ENCODE measurements at regions not wholly inside any gene's neighbourhood (a gene's known extent, or its start where the extent isn't known, plus 50 kb on each side); places are given as distances from the start of the nearest gene placed in this dataset.

DNA sequence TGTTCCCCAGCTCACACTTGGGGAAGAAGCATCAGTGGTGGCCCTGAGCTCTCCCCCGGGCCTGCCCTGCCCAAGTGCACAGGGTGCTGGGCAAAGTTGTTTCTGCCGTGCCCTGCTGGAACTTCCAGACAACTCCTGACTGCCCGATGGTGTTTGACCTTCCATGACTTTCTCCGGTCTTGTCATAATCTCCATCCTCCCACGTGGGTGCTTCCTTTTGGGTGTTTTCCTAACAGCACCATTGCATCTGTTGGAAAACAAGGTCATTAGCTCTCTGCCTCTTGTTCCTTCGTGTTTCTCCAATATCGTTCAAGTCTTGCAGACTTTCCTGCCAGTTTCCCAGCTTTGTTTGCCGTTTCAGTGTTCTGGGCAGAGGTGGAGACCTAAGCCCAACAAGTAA lies 68.7 kb upstream of the TIAM2 start:
- intact Hi-C loops (cut with DNase I; ENCODE audit: low total_unique reads), result no loop called here
- H3K27me3 ChIP-seq, result no peaks in the 10 kb centered on the region
- TF ChIP-seq, protein P1, sequence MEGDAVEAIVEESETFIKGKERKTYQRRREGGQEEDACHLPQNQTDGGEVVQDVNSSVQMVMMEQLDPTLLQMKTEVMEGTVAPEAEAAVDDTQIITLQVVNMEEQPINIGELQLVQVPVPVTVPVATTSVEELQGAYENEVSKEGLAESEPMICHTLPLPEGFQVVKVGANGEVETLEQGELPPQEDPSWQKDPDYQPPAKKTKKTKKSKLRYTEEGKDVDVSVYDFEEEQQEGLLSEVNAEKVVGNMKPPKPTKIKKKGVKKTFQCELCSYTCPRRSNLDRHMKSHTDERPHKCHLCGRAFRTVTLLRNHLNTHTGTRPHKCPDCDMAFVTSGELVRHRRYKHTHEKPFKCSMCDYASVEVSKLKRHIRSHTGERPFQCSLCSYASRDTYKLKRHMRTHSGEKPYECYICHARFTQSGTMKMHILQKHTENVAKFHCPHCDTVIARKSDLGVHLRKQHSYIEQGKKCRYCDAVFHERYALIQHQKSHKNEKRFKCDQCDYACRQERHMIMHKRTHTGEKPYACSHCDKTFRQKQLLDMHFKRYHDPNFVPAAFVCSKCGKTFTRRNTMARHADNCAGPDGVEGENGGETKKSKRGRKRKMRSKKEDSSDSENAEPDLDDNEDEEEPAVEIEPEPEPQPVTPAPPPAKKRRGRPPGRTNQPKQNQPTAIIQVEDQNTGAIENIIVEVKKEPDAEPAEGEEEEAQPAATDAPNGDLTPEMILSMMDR (IDR thresholded peaks at IDR 0.05), result no peak
- TF ChIP-seq POLR2A (IDR thresholded peaks at IDR 0.05), result no peak
- H3K4me1 ChIP-seq, result no peaks in the 10 kb centered on the region
- no peak overlapping the region for H3K4me3 ChIP-seq
- DNase-seq, result no peak
- no peak overlapping the region for H3K27ac ChIP-seq
- no peaks in the 10 kb centered on the region for H3K9me3 ChIP-seq
- no peaks in the 10 kb centered on the region for H3K36me3 ChIP-seq

DNA sequence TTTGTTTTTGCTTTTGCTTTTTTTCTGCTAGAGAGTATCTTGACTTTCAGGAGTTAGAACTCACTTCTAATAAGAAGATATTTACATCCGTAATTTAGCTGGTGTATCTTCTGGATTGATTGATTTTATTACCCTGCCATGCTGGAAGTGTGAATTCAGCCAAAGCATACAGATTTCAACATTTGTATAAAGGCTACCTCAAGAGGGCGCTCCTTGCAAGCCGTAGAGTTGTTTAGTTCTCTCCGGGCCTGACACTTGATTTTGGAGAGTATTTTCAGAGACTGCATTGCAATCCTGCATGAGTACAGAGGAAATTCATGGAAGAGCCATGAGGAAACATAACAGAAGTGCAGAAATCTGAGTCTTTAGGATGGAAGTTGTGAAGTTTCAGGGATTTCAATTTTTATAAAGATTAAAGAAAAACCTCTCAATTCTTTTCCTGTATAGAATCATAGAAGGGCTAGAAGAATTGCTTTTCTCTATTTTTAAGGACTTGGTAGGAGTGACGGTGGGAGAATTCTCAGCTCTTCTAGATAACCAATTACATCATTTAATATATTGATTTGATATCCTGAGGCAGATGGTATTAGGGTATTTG lies 66.7 kb upstream of the TIAM2 start:
- Histone ChIP-seq H3K27me3 (no peaks in the 10 kb centered on the region), H3K9me3 (no peaks in the 10 kb centered on the region), H3K4me3 (no peak overlapping the region), H3K36me3 (no peaks in the 10 kb centered on the region), H3K4me1 (no peaks in the 10 kb centered on the region), H3K27ac (no peak overlapping the region)
- no peak for TF ChIP-seq POLR2A (IDR thresholded peaks at IDR 0.05)
- TF ChIP-seq, protein P1 (IDR thresholded peaks at IDR 0.05), result peak; percentile 55 to 73 (median 57)
- peak; percentile 24 to 40 for DNase-seq
- intact Hi-C loops (cut with DNase I; ENCODE audit: low total_unique reads), result no loop called here

DNA sequence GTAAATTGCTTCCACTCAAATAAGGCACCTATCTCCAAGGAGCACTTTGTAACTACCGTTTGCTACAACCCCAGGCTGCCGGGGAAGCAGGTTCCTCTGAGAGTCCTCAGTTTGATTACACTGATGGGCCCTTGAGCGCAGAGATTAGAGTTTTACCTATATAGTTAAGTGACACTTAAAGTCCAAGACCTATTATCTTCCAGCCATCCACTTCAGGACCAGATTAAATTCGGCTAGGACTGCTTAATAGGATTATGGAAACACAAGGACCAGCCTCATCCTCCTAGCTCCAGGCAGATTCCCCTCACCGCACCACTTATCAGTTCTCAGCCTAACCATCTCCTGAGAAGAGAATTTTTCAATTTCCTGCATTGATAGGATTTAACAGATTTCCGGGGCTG lies 64.7 kb upstream of the TIAM2 start:
- Histone ChIP-seq H3K4me3 (no peak overlapping the region), H3K36me3 (no peaks in the 10 kb centered on the region), H3K27ac (no peak overlapping the region), H3K4me1 (no peaks in the 10 kb centered on the region), H3K9me3 (no peaks in the 10 kb centered on the region), H3K27me3 (no peaks in the 10 kb centered on the region)
- no peak for DNase-seq
- intact Hi-C loops (cut with DNase I; ENCODE audit: low total_unique reads), result no loop called here
- TF ChIP-seq, protein P1 (IDR thresholded peaks at IDR 0.05), result no peak
- TF ChIP-seq POLR2A (IDR thresholded peaks at IDR 0.05), result no peak

DNA sequence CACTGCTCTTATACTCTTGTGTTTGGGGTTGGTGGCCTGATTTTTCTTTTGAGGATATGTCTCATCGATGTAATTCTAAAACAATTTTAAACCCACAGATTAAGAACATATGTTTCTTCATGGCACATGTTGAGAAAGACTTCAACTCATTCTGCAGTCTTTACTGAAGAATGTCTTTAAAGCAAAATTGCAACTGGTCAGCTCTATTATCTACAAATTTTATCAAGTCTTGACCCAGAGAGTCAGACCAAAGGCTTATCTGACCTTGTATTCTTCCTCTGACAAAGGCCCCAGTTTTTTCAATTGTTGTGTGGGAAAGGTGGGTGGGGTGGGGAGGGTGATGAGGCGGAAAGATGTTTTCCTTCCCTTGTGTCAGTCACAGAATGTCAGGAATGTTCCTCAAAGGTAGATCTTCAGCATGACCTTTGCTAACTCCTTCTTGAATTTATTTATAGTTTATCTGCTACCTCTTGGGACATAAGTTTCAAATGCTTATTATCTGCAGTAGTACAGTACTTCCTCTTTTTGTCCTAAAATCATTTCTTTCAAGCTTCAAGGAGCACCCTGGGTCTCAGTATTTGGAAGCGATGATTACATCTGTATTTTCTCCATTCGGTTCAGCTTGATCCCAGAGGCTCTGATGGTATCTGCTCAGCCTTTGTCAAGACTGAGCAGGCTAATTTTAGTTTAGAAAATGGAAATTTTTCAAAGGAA lies 63.2 kb upstream of the TIAM2 start:
- intact Hi-C loops (cut with DNase I; ENCODE audit: low total_unique reads), result no loop called here
- TF ChIP-seq, protein P1 (IDR thresholded peaks at IDR 0.05), result no peak
- no peak for TF ChIP-seq POLR2A (IDR thresholded peaks at IDR 0.05)
- no peak overlapping the region for H3K4me3 ChIP-seq
- no peak for DNase-seq
- no peaks in the 10 kb centered on the region for H3K27me3 ChIP-seq
- no peaks in the 10 kb centered on the region for H3K36me3 ChIP-seq
- no peaks in the 10 kb centered on the region for H3K9me3 ChIP-seq
- H3K27ac ChIP-seq, result no peak overlapping the region
- H3K4me1 ChIP-seq, result no peaks in the 10 kb centered on the region

DNA sequence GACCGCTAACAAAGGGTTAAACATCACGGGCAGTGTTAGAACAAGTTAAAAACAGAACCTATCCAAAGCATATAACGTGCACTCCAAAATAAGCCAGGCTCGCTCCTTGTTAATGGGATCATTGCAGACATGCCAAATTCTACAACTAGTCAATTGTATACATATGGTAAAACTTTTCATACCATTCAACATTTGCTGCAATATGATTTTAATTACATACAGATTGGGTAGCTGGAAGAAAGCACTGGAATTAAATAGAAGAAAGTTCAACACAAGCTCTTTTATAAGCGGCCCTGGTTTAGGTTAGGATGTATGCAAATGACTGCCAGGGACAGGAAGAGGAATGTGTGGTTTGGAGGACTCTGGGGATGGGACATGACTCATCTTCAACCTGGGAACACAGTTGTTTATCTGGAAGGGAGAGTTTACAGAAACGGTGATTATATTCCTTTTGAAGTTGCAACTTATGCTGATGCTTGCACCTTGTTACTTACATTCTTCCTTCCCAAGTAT lies 62.5 kb upstream of the TIAM2 start:
- no peak overlapping the region for H3K4me3 ChIP-seq
- H3K4me1 ChIP-seq, result no peaks in the 10 kb centered on the region
- no peak overlapping the region for H3K27ac ChIP-seq
- no peaks in the 10 kb centered on the region for H3K36me3 ChIP-seq
- TF ChIP-seq, protein P1 (IDR thresholded peaks at IDR 0.05), result no peak
- TF ChIP-seq POLR2A (IDR thresholded peaks at IDR 0.05), result no peak
- no peak for DNase-seq
- no peaks in the 10 kb centered on the region for H3K9me3 ChIP-seq
- H3K27me3 ChIP-seq, result no peaks in the 10 kb centered on the region
- intact Hi-C loops (cut with DNase I; ENCODE audit: low total_unique reads), result no loop called here

All from uterus (tissue), 3 donors.